Esophagus squamous epithelium (tissue), 5 donors: ENCODE measurements at regions not wholly inside any gene's neighbourhood (a gene's known extent, or its start where the extent isn't known, plus 50 kb on each side); places are given as distances from the start of the nearest gene placed in this dataset.
"Not testable (repeated sequence)": the region's sequence is repeated elsewhere in the genome, so short reads cannot be mapped to it uniquely, and the experiment has no call there.

Experiments used
- DNase-seq: peaks from one replicate; lab custom pipeline; 2025; lab: John Stamatoyannopoulos, UW
- H3K27ac ChIP-seq, 4 donors: fragments of 200-600 bp; sonication (generic); one replicate each; pipeline ENCODE4 v1.5.1; 2016 to 2019; ENCODE audit warnings: mild to moderate bottlenecking in 1 of 4
- H3K27me3 ChIP-seq, 4 donors: fragments of 200-600 bp; sonication (generic); 1 replicate in 3 of 4; 2 replicates in 1 of 4; pipeline versions ENCODE4 v1.5.1 to v1.6.0; 2017 to 2021; ENCODE audit warnings: antibody characterized with exemption in 1 of 4
- H3K36me3 ChIP-seq, 3 donors: fragments of 200-600 bp; sonication (generic); one replicate each; pipeline ENCODE4 v1.5.1; 2016 to 2019
- H3K4me1 ChIP-seq, 3 donors: fragments of 200-600 bp; sonication (generic); one replicate each; pipeline ENCODE4 v1.5.1; 2017 to 2019
- H3K4me3 ChIP-seq, 4 donors: fragments of 200-600 bp; sonication (generic); 1 replicate in 3 of 4; 2 replicates in 1 of 4; pipeline ENCODE4 v1.5.1; 2016 to 2019; ENCODE audit warnings: mild to moderate bottlenecking in 2 of 4, moderate library complexity in 1 of 4
- H3K9me3 ChIP-seq, 3 donors: fragments of 200-600 bp; sonication (generic); one replicate each; pipeline ENCODE4 v1.5.1; 2016 to 2019
- CTCF ChIP-seq, 6 experiments: fragments of 450-650 bp in 4 of 6; fragments of 200-600 bp in 2 of 6; sonication (generic) in 2 of 6; IDR thresholded peaks; one replicate each; pipeline ENCODE4 v1.5.1; 2016 to 2019; ENCODE audit warnings: antibody characterized with exemption in 6 of 6, mild to moderate bottlenecking in 4 of 6, moderate library complexity in 4 of 6
- POLR2A ChIP-seq, 4 donors: fragments of 450-650 bp; IDR thresholded peaks; one replicate each; pipeline ENCODE4 v1.6.1; 2017; ENCODE audit warnings: antibody characterized with exemption in 4 of 4, mild to moderate bottlenecking in 4 of 4, moderate library complexity in 3 of 4
- WGBS, 2 donors: methylation state at CpG; one replicate each; pipeline ENCODE4 v1.1.5; 2018; 5-methylcytosine and 5-hydroxymethylcytosine counted together
- intact Hi-C: fragments of 100-400 bp; cut with DNase I; formaldehyde crosslinking; loops from one replicate; pipeline ENCODE4 v1.15.0; 2022
- donor health status: DM: yes; HTN: yes; CAD: no.

DNA sequence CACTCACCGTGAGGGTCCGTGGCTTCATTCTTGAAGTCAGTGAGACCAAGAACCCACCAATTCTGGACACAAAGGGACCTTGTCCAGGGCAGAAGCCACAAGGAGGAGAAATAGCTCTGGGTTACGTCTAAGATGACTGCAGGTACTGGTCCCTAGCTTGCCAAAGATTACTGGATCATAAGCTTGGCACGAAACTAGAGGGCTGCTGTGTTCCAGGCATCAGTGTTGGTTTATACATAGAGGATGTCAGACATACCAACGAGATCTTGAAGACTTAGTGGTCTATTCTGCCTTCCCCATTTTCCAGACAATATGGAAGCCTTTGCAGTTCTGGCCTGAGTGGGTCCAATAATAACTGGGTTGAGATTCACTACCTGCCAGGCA is 175.7 kb downstream of the TBX18 start:
- no peak overlapping the region for H3K4me3 ChIP-seq
- no peaks in the 10 kb centered on the region for H3K27me3 ChIP-seq
- H3K36me3 ChIP-seq: no peaks in the 10 kb centered on the region
- intact Hi-C loops: no loop called here
- no peak overlapping the region for H3K27ac ChIP-seq
- WGBS, 2 donors: 35 to 47% methylated on average over 2 to 5 of the region's 5 CpGs
- H3K4me1 ChIP-seq: no peaks in the 10 kb centered on the region
- no peak for DNase-seq
- TF ChIP-seq POLR2A (IDR thresholded peaks at IDR 0.05) (no peak), CTCF (IDR thresholded peaks at IDR 0.05) (no peak)
- peaks cover 0 to 3% (median 0%) of the 10 kb centered on the region in 3 donors for H3K9me3 ChIP-seq

DNA sequence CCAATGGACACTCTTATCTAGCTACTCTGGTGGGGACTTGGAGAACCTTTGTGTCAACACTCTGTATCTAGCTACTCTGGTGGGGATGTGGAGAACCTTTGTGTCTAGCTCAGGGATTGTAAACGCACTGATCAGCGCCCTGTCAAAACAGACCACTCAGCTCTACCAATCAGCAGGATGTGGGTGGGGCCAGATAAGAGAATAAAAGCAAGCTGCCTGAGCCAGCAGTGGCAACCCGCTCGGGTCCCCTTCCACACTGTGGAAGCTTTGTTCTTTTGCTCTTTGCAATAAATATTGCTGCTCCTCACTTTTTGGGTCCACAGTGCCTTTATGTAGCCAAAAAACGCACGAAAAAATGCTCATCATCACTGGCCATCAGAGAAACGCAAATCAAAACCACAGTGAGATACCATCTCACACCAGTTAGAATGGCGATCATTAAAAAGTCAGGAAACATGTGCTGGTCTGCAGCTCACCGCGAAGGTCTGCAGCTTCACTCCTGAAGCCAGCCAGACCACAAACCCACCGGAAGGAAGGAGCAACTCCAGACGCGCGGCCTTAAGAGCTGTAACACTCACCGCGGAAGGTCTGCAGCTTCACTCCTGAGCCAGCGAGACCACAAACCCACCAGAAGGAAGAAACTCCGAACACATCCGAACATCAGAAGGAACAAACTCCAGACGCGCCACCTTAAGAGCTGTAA is 176.3 kb downstream of the TBX18 start:
- DNase-seq, H3K36me3 ChIP-seq, H3K4me3 ChIP-seq, H3K27ac ChIP-seq, H3K27me3 ChIP-seq, H3K9me3 ChIP-seq, H3K4me1 ChIP-seq, intact Hi-C loops: not testable (repeated sequence)
- WGBS, 2 donors: 70 to 74% methylated on average over 9 to 18 of the region's 21 CpGs

- WGBS, 2 donors: 90 to 94% methylated on average over 8 to 9 of the region's 28 CpGs
- not testable (repeated sequence) for H3K27me3 ChIP-seq
These were observed 177.0 kb downstream of the TBX18 start for GRCh38 chr6:84587202-84587940.

GRCh38 chr6:84583784-84584183 is 180.6 kb downstream of the TBX18 start:
- no peak overlapping the region for H3K27ac ChIP-seq
- H3K27me3 ChIP-seq: no peaks in the 10 kb centered on the region
- H3K9me3 ChIP-seq: peaks cover 0 to 3% (median 0%) of the 10 kb centered on the region in 3 donors
- TF ChIP-seq CTCF (IDR thresholded peaks at IDR 0.05) (no peak), POLR2A (IDR thresholded peaks at IDR 0.05) (no peak)
- DNase-seq: no peak
- H3K36me3 ChIP-seq: no peaks in the 10 kb centered on the region
- no peaks in the 10 kb centered on the region for H3K4me1 ChIP-seq
- H3K4me3 ChIP-seq: no peak overlapping the region
- WGBS, 2 donors: 48 to 49% methylated on average over 5 of the region's 5 CpGs
- intact Hi-C loops: no loop called here

More at GRCh38 chr6:84587202-84587940, 177.0 kb downstream of the TBX18 start:
- H3K4me1 ChIP-seq, H3K4me3 ChIP-seq, H3K36me3 ChIP-seq, DNase-seq, H3K9me3 ChIP-seq, intact Hi-C loops, H3K27ac ChIP-seq: not testable (repeated sequence)

- no peaks in the 10 kb centered on the region for H3K36me3 ChIP-seq
- no peak overlapping the region for H3K4me3 ChIP-seq
- no peaks in the 10 kb centered on the region for H3K4me1 ChIP-seq
- WGBS, 2 donors: 58 to 69% methylated on average over 2 of the region's 2 CpGs
- intact Hi-C loops: no loop called here
- H3K27ac ChIP-seq: no peak overlapping the region
- no peak for TF ChIP-seq CTCF (IDR thresholded peaks at IDR 0.05)
- no peak for TF ChIP-seq POLR2A (IDR thresholded peaks at IDR 0.05)
- peaks cover 0 to 3% (median 0%) of the 10 kb centered on the region in 3 donors for H3K9me3 ChIP-seq
- H3K27me3 ChIP-seq: no peaks in the 10 kb centered on the region
- no peak for DNase-seq
These were observed 181.4 kb downstream of the TBX18 start for GRCh38 chr6:84582997-84583396.

DNA sequence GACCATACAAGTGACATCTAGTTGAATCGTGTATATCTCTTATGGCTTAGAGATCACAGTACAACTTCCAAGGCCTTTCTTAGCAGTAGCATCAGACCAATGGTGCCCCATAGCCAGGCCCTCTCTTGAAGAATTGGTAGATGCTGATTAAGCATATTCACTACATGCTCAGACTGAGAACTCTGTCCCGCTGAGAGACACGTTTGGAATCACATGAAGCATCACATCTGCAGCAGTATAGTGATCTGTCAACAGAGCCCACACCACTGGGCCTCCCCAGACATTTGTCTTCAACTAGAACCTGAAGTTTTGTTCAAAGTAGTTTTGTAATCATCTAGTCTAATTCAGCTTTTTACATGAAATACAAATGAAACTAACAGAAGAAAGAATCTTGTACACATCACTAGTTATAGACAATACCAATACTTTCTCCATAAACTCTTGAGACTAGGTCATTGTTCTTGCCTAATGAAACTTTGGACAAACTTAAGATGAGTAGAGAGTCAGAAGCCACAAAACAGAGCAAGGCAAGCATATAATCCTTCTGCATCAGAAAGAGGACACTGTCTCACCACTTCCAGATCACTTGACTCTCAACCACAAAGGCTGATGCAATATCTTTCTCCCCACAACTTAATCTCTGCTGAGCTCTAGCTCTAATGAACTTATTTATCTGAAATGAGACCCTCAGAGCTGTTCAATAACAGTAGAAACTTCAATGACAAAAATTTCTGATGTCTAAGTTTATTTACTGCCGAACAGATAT is 182.7 kb downstream of the TBX18 start:
- Histone ChIP-seq H3K4me3 (no peak overlapping the region), H3K4me1 (no peaks in the 10 kb centered on the region), H3K27me3 (no peaks in the 10 kb centered on the region), H3K9me3 (no peaks in the 10 kb centered on the region), H3K36me3 (no peaks in the 10 kb centered on the region), H3K27ac (no peak overlapping the region)
- TF ChIP-seq POLR2A (IDR thresholded peaks at IDR 0.05): no peak
- no peak for TF ChIP-seq CTCF (IDR thresholded peaks at IDR 0.05)
- WGBS, 2 donors: 74 to 76% methylated on average over 4 of the region's 4 CpGs
- intact Hi-C loops: no loop called here
- no peak for DNase-seq
